Activated naive CD8-positive, alpha-beta T cell treated with anti-CD3 and anti-CD28 coated beads, Interleukin-2, amount 10 ng/mL, durations not matched to agents 7 days and 5 days (primary cell): ENCODE measurements at regions not wholly inside any gene's neighbourhood (a gene's known extent, or its start where the extent isn't known, plus 50 kb on each side); places are given as distances from the start of the nearest gene placed in this dataset.

ENCODE experiments used
- ATAC-seq: fragments of 150-1000 bp; cut with Tn5 transposase; one replicate; pipeline ENCODE4 v1.10.0; 2021; ENCODE audit warnings: low read depth, moderate library complexity
- POLR2A ChIA-PET: fragments of 350-600 bp; sonication (Branson Sonifier 250); formaldehyde crosslinking; loops from one replicate; lab custom pipeline; 2021; ENCODE audit warnings: antibody characterized with exemption; lab: Charles Lee
- DNase-seq: peaks from one replicate; pipeline ENCODE4 v3.0.0; 2021
- H3K27ac Mint-ChIP-seq: one replicate; pipeline ENCODE4 v1.8.0; 2022; ENCODE audit warnings: mild to moderate bottlenecking, mixed read lengths
- H3K27me3 Mint-ChIP-seq: one replicate; pipeline ENCODE4 v1.8.0; 2022; ENCODE audit warnings: mild to moderate bottlenecking, moderate library complexity, mixed read lengths
- H3K36me3 Mint-ChIP-seq: one replicate; pipeline ENCODE4 v1.8.0; 2021; ENCODE audit warnings: mild to moderate bottlenecking, mixed read lengths
- H3K4me1 Mint-ChIP-seq: one replicate; pipeline ENCODE4 v1.8.0; 2021; ENCODE audit warnings: mixed read lengths
- H3K4me3 Mint-ChIP-seq: one replicate; pipeline ENCODE4 v1.8.0; 2022; ENCODE audit warnings: mild to moderate bottlenecking, moderate library complexity, mixed read lengths
- H3K9me3 Mint-ChIP-seq: one replicate; pipeline ENCODE4 v1.8.0; 2021; ENCODE audit warnings: mixed read lengths

GRCh38 chr12:62127516-62127915 lies 132.7 kb upstream of the USP15 start:
- H3K27me3 Mint-ChIP-seq = peaks cover 16% of the 10 kb centered on the region
- no peaks in the 10 kb centered on the region for H3K9me3 Mint-ChIP-seq
- peaks cover 3% of the 10 kb centered on the region for H3K4me1 Mint-ChIP-seq
- no peaks in the 10 kb centered on the region for H3K36me3 Mint-ChIP-seq
- POLR2A ChIA-PET = no interaction called here
- H3K27ac Mint-ChIP-seq = no peak overlapping the region
- no peak overlapping the region for H3K4me3 Mint-ChIP-seq
- no peak for ATAC-seq
- DNase-seq = no peak

DNA sequence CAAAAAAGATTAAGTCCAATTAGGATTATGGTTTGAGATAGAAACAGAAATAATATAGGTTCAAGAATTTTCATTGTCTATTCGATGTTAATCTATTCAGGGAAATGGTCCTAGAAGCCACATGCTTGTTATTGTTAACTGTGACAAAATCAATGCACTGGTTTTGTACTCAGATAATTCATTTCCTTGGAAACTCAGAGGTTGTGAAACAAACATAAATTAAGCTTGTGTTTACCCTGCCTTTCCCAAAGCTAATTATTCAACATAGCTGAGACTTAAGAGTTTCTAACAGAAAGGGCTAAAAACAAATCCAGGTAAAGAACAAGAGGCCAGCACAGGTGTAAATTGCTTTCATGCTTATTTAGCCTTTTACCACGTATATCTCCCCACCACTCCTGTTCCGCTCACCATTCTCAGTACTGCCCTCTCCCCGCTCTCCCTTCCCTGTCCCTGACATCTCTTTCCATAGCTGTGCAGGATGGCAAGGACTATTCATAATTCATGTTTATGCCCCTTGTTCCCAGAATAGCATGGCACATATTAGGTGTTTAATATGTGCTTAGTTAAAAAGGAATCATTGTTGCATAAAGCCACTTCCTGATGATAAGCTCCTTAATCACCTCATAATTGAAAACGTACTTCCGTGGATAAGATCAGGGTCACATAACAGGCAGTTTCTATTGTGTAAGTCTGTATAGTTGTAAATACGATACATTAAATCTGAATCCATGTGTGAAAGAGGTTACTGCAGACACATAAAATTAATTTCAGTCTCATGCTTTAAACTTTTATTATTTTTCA lies 131.8 kb upstream of the USP15 start:
- H3K27me3 Mint-ChIP-seq = peaks cover 16% of the 10 kb centered on the region
- H3K4me3 Mint-ChIP-seq = no peak overlapping the region
- no peak overlapping the region for H3K27ac Mint-ChIP-seq
- POLR2A ChIA-PET = no interaction called here
- H3K9me3 Mint-ChIP-seq = no peaks in the 10 kb centered on the region
- no peaks in the 10 kb centered on the region for H3K36me3 Mint-ChIP-seq
- DNase-seq = no peak
- peaks cover 3% of the 10 kb centered on the region for H3K4me1 Mint-ChIP-seq
- no peak for ATAC-seq

DNA sequence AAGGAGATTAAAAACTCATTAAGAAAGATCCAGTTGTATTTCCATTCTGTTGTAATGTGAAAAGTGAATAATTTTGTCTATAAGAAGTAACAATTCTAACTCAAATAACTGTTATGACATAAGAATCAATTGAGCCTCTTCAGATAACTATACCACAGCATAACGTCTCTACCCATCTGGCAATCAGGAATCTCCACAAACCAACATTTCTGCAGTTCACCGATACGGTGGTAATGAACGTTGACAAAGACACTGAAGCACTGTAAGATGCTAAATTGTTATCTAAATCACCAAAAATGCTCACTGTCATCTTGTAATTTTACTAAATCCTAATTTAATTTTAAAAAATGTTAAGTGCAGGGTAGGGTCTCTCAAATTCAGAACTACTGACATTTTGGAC lies 130.9 kb upstream of the USP15 start:
- no peak overlapping the region for H3K27ac Mint-ChIP-seq
- POLR2A ChIA-PET = no interaction called here
- H3K27me3 Mint-ChIP-seq = peaks cover 10% of the 10 kb centered on the region
- no peaks in the 10 kb centered on the region for H3K9me3 Mint-ChIP-seq
- no peak for ATAC-seq
- no peaks in the 10 kb centered on the region for H3K4me1 Mint-ChIP-seq
- no peaks in the 10 kb centered on the region for H3K36me3 Mint-ChIP-seq
- H3K4me3 Mint-ChIP-seq = no peak overlapping the region
- no peak for DNase-seq

- Mint-ChIP-seq H3K4me3 (no peak overlapping the region), H3K27ac (no peak overlapping the region), H3K9me3 (no peaks in the 10 kb centered on the region), H3K36me3 (no peaks in the 10 kb centered on the region), H3K4me1 (no peaks in the 10 kb centered on the region), H3K27me3 (peaks cover 12% of the 10 kb centered on the region)
- no peak for DNase-seq
- POLR2A ChIA-PET = no interaction called here
- no peak for ATAC-seq
These were observed 129.8 kb upstream of the USP15 start for GRCh38 chr12:62130402-62130801.

DNA sequence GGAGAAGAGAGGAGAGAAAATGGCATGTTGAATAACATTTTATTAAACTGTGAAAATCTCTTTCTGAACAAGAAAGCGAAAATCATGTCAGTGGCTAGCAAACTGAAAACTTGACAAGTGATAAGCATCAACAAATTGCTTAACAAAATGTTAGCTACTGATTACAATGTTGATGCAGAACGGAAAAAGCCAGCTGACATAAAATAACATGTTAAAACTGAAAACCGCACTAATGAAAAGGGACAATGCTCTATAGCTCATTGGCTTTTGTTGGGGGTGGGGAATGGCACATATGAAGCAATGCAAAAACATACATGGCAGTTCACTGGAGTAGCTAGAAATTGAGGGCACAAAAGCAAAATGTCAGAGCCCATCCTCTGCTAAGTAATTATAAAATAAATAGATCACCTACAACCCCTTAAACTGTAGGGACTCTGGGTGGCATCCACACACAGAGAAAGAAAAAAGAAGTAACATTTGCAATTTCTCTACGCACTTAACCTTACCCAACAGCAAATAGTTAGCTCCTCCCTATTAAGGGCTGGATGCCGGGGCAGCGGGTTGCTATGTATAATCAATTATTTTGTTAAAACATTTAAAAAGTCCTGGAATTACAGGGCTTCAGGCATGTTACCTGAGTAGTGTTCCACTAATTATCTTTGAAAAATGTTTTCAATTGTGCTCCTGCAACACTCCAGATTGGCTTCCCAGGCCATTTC lies 129.2 kb upstream of the USP15 start:
- H3K4me3 Mint-ChIP-seq = no peak overlapping the region
- DNase-seq (no peak), ATAC-seq (no peak)
- H3K4me1 Mint-ChIP-seq = no peaks in the 10 kb centered on the region
- POLR2A ChIA-PET = no interaction called here
- peaks cover 12% of the 10 kb centered on the region for H3K27me3 Mint-ChIP-seq
- no peaks in the 10 kb centered on the region for H3K36me3 Mint-ChIP-seq
- no peak overlapping the region for H3K27ac Mint-ChIP-seq
- H3K9me3 Mint-ChIP-seq = no peaks in the 10 kb centered on the region

- POLR2A ChIA-PET = no interaction called here
- Mint-ChIP-seq H3K4me1 (no peaks in the 10 kb centered on the region), H3K36me3 (no peaks in the 10 kb centered on the region)
These were observed 126.8 kb upstream of the USP15 start for GRCh38 chr12:62133440-62133839.

DNA sequence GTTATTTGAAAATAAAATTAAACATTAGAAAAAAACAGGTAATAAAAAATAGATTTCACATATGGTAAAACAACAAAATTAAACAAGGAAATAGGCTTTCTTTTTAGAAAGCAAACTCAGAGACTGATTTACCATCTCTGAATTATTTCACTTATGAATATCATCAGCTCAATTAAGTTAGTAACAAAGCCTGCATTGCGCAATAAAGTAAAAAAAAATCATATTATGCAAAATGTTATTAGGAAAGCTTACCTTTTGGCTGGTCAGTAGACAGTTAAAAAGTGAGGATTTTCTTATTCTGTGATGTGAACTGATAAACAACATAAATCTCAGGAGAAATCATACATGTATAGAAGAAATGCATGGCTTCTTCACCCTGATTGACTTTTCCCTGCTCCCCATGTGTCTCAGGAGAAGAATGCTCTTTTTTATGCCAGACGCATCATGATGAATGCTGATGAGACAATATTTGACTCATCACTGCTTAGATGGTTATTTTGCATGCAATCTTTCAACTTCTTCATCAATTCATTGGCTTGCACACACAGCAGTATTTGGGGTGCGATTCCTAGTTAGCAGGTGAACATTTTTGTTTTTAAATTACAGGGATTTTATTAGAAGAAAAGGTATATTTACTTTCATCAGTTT lies 124.5 kb upstream of the USP15 start:
- H3K27ac Mint-ChIP-seq = no peak overlapping the region
- H3K27me3 Mint-ChIP-seq = peaks cover 8% of the 10 kb centered on the region
- H3K4me3 Mint-ChIP-seq = no peak overlapping the region
- DNase-seq = no peak
- no peaks in the 10 kb centered on the region for H3K9me3 Mint-ChIP-seq
- no peaks in the 10 kb centered on the region for H3K4me1 Mint-ChIP-seq
- no peaks in the 10 kb centered on the region for H3K36me3 Mint-ChIP-seq
- POLR2A ChIA-PET = no interaction called here
- ATAC-seq = no peak

More at GRCh38 chr12:62133440-62133839, 126.8 kb upstream of the USP15 start:
- no peak for DNase-seq
- Mint-ChIP-seq H3K27me3 (peaks cover 14% of the 10 kb centered on the region), H3K4me3 (no peak overlapping the region), H3K9me3 (no peaks in the 10 kb centered on the region), H3K27ac (no peak overlapping the region)
- ATAC-seq = no peak

GRCh38 chr12:62136496-62136895 lies 123.7 kb upstream of the USP15 start:
- DNase-seq (no peak), ATAC-seq (no peak)
- no peak overlapping the region for H3K27ac Mint-ChIP-seq
- no peaks in the 10 kb centered on the region for H3K9me3 Mint-ChIP-seq
- H3K4me1 Mint-ChIP-seq = no peaks in the 10 kb centered on the region
- H3K4me3 Mint-ChIP-seq = no peak overlapping the region
- peaks cover 8% of the 10 kb centered on the region for H3K27me3 Mint-ChIP-seq
- no peaks in the 10 kb centered on the region for H3K36me3 Mint-ChIP-seq
- POLR2A ChIA-PET = no interaction called here

DNA sequence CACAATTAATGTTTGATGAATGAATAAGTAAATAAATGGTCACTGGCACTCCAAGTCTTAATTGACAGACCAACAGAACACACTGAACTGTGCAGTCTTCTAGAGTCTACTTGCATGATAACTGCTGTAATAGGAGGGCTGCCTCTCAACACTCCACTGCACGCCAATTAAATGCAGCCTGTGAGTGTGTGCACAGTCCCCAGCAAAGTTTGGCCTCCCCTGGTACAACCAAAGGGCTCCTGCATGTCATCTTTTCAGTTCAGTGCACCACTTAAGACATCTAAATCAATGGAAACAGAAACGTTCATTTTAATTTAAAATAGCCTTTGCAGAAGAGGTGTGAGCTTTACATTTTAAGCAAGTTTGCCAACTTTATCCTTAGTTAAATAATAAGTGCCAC lies 121.7 kb upstream of the USP15 start:
- Mint-ChIP-seq H3K9me3 (no peaks in the 10 kb centered on the region), H3K4me1 (no peaks in the 10 kb centered on the region)

DNA sequence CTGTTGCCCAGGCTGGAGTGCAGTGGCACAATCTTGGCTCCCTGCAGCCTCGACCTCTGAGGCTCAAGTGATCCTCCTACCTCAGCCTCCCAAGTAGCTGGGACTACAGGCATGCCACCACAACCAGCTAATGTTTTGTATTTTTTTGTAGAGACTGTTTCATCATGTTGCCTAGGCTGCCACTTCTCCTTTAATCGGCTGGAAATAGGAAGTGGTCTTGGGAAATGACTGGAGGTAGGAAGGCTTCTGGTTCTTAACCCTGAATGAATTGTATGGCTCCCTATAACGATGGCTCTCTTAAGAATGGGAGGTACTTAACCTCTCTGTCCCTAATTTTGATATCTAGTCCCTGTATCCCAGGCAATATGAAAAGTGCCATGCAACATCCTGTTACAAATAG lies 113.9 kb upstream of the USP15 start:
- H3K27ac Mint-ChIP-seq = no peak overlapping the region
- H3K4me3 Mint-ChIP-seq = no peak overlapping the region
- no peaks in the 10 kb centered on the region for H3K27me3 Mint-ChIP-seq
- ATAC-seq (no peak), DNase-seq (no peak)
- POLR2A ChIA-PET = no interaction called here
- no peaks in the 10 kb centered on the region for H3K36me3 Mint-ChIP-seq
- no peaks in the 10 kb centered on the region for H3K4me1 Mint-ChIP-seq
- no peaks in the 10 kb centered on the region for H3K9me3 Mint-ChIP-seq

More for the DNA sequence above, 121.7 kb upstream of the USP15 start:
- POLR2A ChIA-PET = no interaction called here
- DNase-seq (no peak), ATAC-seq (no peak)
- Mint-ChIP-seq H3K27ac (no peak overlapping the region), H3K4me3 (no peak overlapping the region), H3K27me3 (peaks cover 8% of the 10 kb centered on the region), H3K36me3 (no peaks in the 10 kb centered on the region)

- Mint-ChIP-seq H3K4me3 (no peak overlapping the region), H3K4me1 (peaks cover 7% of the 10 kb centered on the region), H3K9me3 (peaks cover 3% of the 10 kb centered on the region), H3K27me3 (peaks cover 4% of the 10 kb centered on the region), H3K27ac (no peak overlapping the region), H3K36me3 (no peaks in the 10 kb centered on the region)
- POLR2A ChIA-PET = no interaction called here
- DNase-seq (no peak), ATAC-seq (no peak)
These were observed 102.2 kb upstream of the USP15 start for GRCh38 chr12:62158013-62158412.

DNA sequence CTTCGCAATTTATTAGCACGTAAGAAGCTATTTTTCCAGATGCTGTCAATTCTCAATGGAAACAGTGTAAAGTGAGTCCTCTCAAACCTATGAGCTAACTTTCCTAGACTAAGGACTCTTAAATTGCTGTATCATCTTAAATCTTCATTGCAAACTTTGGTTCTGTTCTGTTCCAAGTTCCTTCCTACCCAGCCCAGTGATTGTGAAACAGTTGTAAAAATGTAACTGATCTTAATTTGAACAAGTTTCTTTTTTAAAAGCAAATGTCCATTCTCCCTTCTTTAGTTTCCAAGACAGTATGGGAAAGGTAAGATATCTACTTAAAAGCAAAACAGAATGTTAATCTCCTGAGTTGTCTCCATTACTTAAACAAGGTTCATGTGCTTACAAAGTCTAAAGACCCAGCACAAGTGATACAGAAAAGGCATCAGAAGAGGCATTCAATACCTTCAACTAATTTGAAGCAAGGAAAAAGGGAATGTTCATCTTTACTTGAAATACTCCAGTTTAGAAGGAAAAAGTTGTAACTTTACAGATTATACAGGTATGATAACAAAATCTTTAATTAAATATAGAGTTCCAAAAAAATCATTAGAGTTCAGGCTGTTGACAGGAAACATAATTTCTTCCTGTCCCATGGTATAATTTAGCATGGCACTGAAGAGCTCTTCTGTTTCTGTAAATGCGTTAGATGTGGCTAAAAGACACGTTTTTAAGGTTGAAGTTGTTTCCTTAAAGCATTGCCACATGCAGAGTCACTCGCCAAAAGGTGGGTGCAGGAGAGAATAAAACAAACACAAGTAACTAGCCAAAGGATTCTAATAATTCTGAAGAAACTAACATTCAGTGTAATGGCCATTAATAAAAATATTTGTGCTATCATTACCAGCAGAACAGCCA lies 101.5 kb upstream of the USP15 start:
- no peak for DNase-seq
- no peaks in the 10 kb centered on the region for H3K36me3 Mint-ChIP-seq
- POLR2A ChIA-PET = no interaction called here
- no peak overlapping the region for H3K4me3 Mint-ChIP-seq
- peaks cover 7% of the 10 kb centered on the region for H3K4me1 Mint-ChIP-seq
- H3K27ac Mint-ChIP-seq = no peak overlapping the region
- H3K27me3 Mint-ChIP-seq = peaks cover 4% of the 10 kb centered on the region
- ATAC-seq = peak; percentile 36
- peaks cover 3% of the 10 kb centered on the region for H3K9me3 Mint-ChIP-seq

- Mint-ChIP-seq H3K27ac (no peak overlapping the region), H3K9me3 (peaks cover 2% of the 10 kb centered on the region), H3K4me3 (no peak overlapping the region), H3K27me3 (peaks cover 2% of the 10 kb centered on the region), H3K36me3 (no peaks in the 10 kb centered on the region), H3K4me1 (peaks cover 7% of the 10 kb centered on the region)
- POLR2A ChIA-PET = interaction anchor here (0.7 kb wide), 1 partner anchor 151 kb away, joined by 3 read pairs; no protein-coding TSS in a partner anchor
- no peak for DNase-seq
- ATAC-seq = no peak
These were observed 98.0 kb upstream of the USP15 start for GRCh38 chr12:62162214-62162613.
